Thyroid gland (tissue), 4 donors: ENCODE measurements at regions not wholly inside any gene's neighbourhood (a gene's known extent, or its start where the extent isn't known, plus 50 kb on each side); places are given as distances from the start of the nearest gene placed in this dataset.

Experiments
- POLR2A ChIP-seq, 2 donors: fragments of 450-650 bp; IDR thresholded peaks; one replicate each; pipeline ENCODE4 v1.6.1; 2017; ENCODE audit warnings: antibody characterized with exemption in 2 of 2, mild to moderate bottlenecking in 2 of 2, moderate library complexity in 1 of 2
- TF ChIP-seq, protein P1 (sequence below), 6 experiments: fragments of 200-600 bp in 3 of 6; fragments of 450-650 bp in 3 of 6; sonication (generic) in 3 of 6; IDR thresholded peaks; one replicate each; pipeline ENCODE4 v1.5.1; 2016 to 2019; ENCODE audit warnings: antibody characterized with exemption in 6 of 6, mild to moderate bottlenecking in 2 of 6, inconsistent platforms in 1 of 6, moderate library complexity in 1 of 6

DNA sequence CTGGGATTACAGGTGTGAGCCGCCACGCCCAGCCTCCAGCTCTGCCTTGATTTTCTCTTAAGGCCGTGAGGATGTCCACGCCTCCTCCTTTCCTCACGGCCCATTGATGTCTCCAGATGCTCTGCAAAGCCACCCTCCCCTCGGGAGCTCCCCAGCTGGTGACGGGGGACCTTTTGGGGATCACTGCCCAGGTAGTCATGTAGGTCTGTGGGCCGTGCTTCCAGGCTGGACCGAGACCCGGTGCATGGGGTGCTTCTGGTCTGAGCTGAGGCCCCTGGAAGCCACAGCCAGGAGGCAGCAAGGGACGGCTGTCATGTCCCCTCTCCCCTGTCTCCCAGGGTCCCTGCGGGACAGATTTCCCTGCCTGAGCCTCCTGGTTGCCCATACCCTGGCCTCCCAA lies 277.8 kb downstream of the SEC14L1 start:
- TF ChIP-seq, protein P1, sequence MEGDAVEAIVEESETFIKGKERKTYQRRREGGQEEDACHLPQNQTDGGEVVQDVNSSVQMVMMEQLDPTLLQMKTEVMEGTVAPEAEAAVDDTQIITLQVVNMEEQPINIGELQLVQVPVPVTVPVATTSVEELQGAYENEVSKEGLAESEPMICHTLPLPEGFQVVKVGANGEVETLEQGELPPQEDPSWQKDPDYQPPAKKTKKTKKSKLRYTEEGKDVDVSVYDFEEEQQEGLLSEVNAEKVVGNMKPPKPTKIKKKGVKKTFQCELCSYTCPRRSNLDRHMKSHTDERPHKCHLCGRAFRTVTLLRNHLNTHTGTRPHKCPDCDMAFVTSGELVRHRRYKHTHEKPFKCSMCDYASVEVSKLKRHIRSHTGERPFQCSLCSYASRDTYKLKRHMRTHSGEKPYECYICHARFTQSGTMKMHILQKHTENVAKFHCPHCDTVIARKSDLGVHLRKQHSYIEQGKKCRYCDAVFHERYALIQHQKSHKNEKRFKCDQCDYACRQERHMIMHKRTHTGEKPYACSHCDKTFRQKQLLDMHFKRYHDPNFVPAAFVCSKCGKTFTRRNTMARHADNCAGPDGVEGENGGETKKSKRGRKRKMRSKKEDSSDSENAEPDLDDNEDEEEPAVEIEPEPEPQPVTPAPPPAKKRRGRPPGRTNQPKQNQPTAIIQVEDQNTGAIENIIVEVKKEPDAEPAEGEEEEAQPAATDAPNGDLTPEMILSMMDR (IDR thresholded peaks at IDR 0.05): no peak
- no peak for TF ChIP-seq POLR2A (IDR thresholded peaks at IDR 0.05)
